ENCODE measurements at regions not wholly inside any gene's neighbourhood (a gene's known extent, or its start where the extent isn't known, plus 50 kb on each side); places are given as distances from the start of the nearest gene placed in this dataset.

DNA sequence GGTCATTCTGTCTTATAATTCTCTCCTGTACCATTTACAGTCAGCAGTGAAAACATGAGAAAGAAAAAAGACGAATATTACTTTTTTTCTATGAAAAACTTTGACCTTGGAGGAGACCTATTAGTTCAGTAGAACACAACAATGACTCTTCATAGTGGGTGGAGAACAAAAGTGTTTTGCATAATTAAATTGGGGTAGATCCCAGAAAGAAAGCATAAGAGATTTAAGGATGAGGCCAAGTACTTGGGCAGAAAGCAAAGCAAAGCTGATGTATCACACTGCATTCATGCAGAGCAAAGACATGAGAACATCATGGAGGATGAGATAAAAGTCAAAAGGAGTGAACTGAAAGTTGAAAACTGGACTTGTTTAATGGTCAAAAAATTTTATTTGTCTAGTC lies 1273.4 kb downstream of the ROBO2 start:
- TF ChIP-seq POLR2A (IDR thresholded peaks at IDR 0.05) (no peak), EP300 (IDR thresholded peaks at IDR 0.05) (no peak), CTCF (IDR thresholded peaks at IDR 0.05) (no peak)
- intact Hi-C loops (cut with DNase I) = no loop called here
- no peak overlapping the region for H3K27ac ChIP-seq
- H3K36me3 ChIP-seq = no peaks in the 10 kb centered on the region
- H3K27me3 ChIP-seq = no peaks in the 10 kb centered on the region
- no peak overlapping the region for H3K4me3 ChIP-seq
- no peaks in the 10 kb centered on the region for H3K4me1 ChIP-seq (ENCODE audit: insufficient read depth)
- no peak for DNase-seq
- no peaks in the 10 kb centered on the region for H3K9me3 ChIP-seq
- 53 to 71% (median 66%) methylated on average over 1 of the region's 1 CpG for WGBS, 3 donors

GRCh38 chr3:78314327-78314726 lies 1274.4 kb downstream of the ROBO2 start:
- Histone ChIP-seq H3K4me1 (ENCODE audit: insufficient read depth) (no peaks in the 10 kb centered on the region), H3K27me3 (no peaks in the 10 kb centered on the region), H3K9me3 (no peaks in the 10 kb centered on the region), H3K36me3 (no peaks in the 10 kb centered on the region), H3K27ac (no peak overlapping the region), H3K4me3 (no peak overlapping the region)
- intact Hi-C loops (cut with DNase I) = no loop called here
- TF ChIP-seq POLR2A (IDR thresholded peaks at IDR 0.05) (no peak), CTCF (IDR thresholded peaks at IDR 0.05) (no peak), EP300 (IDR thresholded peaks at IDR 0.05) (no peak)
- no peak for DNase-seq
- WGBS, 3 donors = 76 to 86% (median 82%) methylated on average over 2 of the region's 2 CpGs

GRCh38 chr3:78317774-78318173 lies 1277.9 kb downstream of the ROBO2 start:
- whole genome bisulfite sequencing, 3 donors = 71 to 80% (median 74%) methylated on average over 1 of the region's 1 CpG
- TF ChIP-seq POLR2A (IDR thresholded peaks at IDR 0.05) (no peak), CTCF (IDR thresholded peaks at IDR 0.05) (no peak), EP300 (IDR thresholded peaks at IDR 0.05) (no peak)
- intact Hi-C loops (cut with DNase I) = no loop called here

DNA sequence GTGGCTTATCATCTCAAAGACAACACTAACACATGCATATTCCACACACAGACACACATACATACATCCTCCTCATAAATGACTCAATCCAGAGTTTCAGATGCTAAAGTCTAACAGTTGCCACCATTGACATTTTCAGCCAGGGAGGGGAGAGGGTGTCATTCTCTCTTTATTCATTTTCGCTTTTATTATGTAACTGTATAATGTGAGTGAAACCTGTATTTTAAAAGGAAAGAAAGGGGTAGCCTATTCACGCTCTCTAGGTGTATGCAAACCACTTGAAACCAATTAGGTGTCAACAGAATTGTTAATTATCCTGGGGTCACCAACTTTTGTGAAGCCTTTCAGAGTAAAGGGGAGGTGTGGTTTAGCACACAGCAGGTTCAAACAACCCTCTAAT lies 1282.9 kb downstream of the ROBO2 start:
- no peak overlapping the region for H3K4me3 ChIP-seq
- no peaks in the 10 kb centered on the region for H3K36me3 ChIP-seq
- DNase-seq = no peak
- intact Hi-C loops (cut with DNase I) = no loop called here
- H3K4me1 ChIP-seq (ENCODE audit: insufficient read depth) = no peaks in the 10 kb centered on the region
- WGBS, 3 donors = 93 to 96% (median 93%) methylated on average over 2 of the region's 2 CpGs
- H3K27me3 ChIP-seq = no peaks in the 10 kb centered on the region
- H3K9me3 ChIP-seq = no peaks in the 10 kb centered on the region
- H3K27ac ChIP-seq = no peak overlapping the region
- TF ChIP-seq EP300 (IDR thresholded peaks at IDR 0.05) = no peak
- TF ChIP-seq CTCF (IDR thresholded peaks at IDR 0.05) = no peak
- TF ChIP-seq POLR2A (IDR thresholded peaks at IDR 0.05) = no peak

More at GRCh38 chr3:78317774-78318173, 1277.9 kb downstream of the ROBO2 start:
- H3K4me1 ChIP-seq (ENCODE audit: insufficient read depth) = no peaks in the 10 kb centered on the region
- H3K27ac ChIP-seq = no peak overlapping the region
- no peak for DNase-seq
- no peaks in the 10 kb centered on the region for H3K36me3 ChIP-seq
- no peak overlapping the region for H3K4me3 ChIP-seq
- H3K27me3 ChIP-seq = no peaks in the 10 kb centered on the region
- H3K9me3 ChIP-seq = no peaks in the 10 kb centered on the region

GRCh38 chr3:78337801-78338211 lies 1297.9 kb downstream of the ROBO2 start:
- no peaks in the 10 kb centered on the region for H3K36me3 ChIP-seq
- H3K4me1 ChIP-seq (ENCODE audit: insufficient read depth) = no peaks in the 10 kb centered on the region
- intact Hi-C loops (cut with DNase I) = no loop called here
- no peak for DNase-seq
- H3K9me3 ChIP-seq = no peaks in the 10 kb centered on the region
- no peak for TF ChIP-seq CTCF (IDR thresholded peaks at IDR 0.05)
- no peak for TF ChIP-seq POLR2A (IDR thresholded peaks at IDR 0.05)
- TF ChIP-seq EP300 (IDR thresholded peaks at IDR 0.05) = no peak
- whole genome bisulfite sequencing, 3 donors = 30 to 34% (median 33%) methylated on average over 2 of the region's 2 CpGs
- H3K27ac ChIP-seq = no peak overlapping the region
- H3K27me3 ChIP-seq = no peaks in the 10 kb centered on the region
- H3K4me3 ChIP-seq = no peak overlapping the region
